Esophagus squamous epithelium (tissue), 4 donors: ENCODE measurements at regions not wholly inside any gene's neighbourhood (a gene's known extent, or its start where the extent isn't known, plus 50 kb on each side); places are given as distances from the start of the nearest gene placed in this dataset.

Experiments
- CTCF ChIP-seq, 6 experiments: fragments of 450-650 bp in 4 of 6; fragments of 200-600 bp in 2 of 6; sonication (generic) in 2 of 6; IDR thresholded peaks; one replicate each; pipeline ENCODE4 v1.5.1; 2016 to 2019; ENCODE audit warnings: antibody characterized with exemption in 6 of 6, mild to moderate bottlenecking in 4 of 6, moderate library complexity in 4 of 6
- POLR2A ChIP-seq, 4 donors: fragments of 450-650 bp; IDR thresholded peaks; one replicate each; pipeline ENCODE4 v1.6.1; 2017; ENCODE audit warnings: antibody characterized with exemption in 4 of 4, mild to moderate bottlenecking in 4 of 4, moderate library complexity in 3 of 4

GRCh38 chr5:169394371-169394770, 93.4 kb upstream of the SLIT3 start:
- TF ChIP-seq POLR2A (IDR thresholded peaks at IDR 0.05) (no peak), CTCF (IDR thresholded peaks at IDR 0.05) (no peak)
